ENCODE measurements at regions not wholly inside any gene's neighbourhood (a gene's known extent, or its start where the extent isn't known, plus 50 kb on each side); places are given as distances from the start of the nearest gene placed in this dataset.

DNA sequence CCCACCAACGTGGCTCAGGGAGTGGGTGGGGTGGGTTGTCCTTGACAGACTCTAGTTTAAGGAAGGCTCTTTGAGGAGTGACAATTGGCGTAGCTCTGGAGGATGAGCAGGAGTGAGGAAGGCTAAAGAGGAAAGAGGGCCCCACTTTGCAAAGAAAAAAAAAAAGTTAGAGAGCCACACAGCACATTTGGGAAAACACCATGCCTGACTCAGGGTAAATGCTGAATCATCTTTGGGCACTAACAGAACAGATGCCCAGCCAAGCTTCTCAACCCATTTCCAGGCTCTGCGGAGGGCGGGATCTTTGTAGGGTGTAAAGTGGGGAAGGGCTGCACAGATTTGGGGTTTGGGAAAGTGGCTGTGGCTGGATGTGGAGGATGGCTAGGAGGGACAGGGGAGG, 179.1 kb upstream of the RGMA start:
- TF ChIP-seq CTCF (IDR thresholded peaks at IDR 0.05) (no peak), POLR2A (IDR thresholded peaks at IDR 0.05) (no peak)
